CD4-positive, alpha-beta T cell treated with Interleukin-15 for 4 hours (primary cell): ENCODE measurements at regions not wholly inside any gene's neighbourhood (a gene's known extent, or its start where the extent isn't known, plus 50 kb on each side); places are given as distances from the start of the nearest gene placed in this dataset.

Experiments
- DNase-seq: peaks from one replicate; pipeline ENCODE4 v3.0.0-alpha.2; 2020; ENCODE audit warnings: low spot score

DNA sequence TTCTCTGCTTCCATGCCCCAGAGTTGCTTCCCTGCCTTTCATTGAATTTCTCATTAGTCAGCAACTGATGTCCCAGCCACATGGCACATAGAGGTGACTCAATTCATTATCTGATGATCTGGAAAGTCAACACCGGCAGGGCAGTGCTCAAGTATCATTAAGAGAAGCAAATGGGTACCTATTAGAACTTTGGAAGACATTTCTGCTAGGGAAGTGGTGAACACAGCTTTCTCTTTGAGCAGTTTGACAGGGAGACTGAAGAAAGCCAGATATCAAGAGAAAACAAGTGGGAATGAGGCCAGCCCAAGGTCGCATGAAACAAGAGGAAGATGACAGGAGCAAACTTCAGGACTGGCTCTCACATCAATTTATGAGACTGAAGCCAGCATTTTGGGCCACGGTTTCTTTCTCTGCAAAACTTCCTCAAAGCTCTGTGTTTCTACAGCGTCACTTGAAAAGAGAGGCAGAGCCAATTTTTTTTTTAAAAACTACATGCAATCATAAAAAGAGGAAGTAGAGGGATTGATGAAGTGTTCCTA lies 108.3 kb upstream of the RPS6KA3 start:
- DNase-seq: no peak

- no peak for DNase-seq
Measured at GRCh38 chrX:20374450-20374849, 107.7 kb upstream of the RPS6KA3 start.

DNA sequence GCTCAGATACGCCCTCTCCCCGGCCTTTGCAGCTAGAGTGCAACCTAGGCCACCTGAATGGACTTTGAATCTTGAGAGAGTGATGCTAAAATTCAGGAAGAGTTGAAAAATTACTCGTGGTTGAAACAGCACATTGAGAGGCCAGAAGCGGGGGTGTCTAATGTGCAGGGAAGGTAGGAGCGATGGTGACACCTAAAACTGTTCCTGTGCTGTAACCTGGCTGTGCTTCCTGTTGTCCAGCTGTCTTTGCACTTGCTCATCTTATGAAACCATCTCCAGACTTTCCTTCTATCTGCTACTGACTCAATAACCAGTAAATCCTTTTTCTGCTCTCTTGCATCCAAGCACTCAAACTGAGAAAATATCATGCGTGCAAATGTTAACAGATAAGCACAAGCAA lies 106.4 kb upstream of the RPS6KA3 start:
- no peak for DNase-seq

DNA sequence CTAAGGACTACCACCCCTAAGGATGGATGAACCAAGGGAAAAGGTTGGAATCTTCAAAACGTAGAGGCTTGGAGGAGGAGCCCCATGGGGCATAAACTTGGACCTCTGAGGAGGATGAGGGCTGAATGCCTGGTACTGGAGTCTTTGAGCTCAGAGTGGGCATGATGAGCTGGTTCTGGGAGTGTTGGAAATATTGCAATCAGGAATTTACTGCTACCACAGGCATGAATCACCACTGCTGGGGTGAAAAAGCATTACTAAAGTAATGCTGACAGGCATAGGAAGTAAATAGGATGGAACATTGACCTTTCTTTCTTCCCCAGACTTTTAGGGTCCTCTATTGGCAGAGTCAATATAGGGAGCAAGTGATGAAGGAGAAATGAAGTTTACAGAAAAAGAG lies 105.8 kb upstream of the RPS6KA3 start:
- DNase-seq: no peak

DNA sequence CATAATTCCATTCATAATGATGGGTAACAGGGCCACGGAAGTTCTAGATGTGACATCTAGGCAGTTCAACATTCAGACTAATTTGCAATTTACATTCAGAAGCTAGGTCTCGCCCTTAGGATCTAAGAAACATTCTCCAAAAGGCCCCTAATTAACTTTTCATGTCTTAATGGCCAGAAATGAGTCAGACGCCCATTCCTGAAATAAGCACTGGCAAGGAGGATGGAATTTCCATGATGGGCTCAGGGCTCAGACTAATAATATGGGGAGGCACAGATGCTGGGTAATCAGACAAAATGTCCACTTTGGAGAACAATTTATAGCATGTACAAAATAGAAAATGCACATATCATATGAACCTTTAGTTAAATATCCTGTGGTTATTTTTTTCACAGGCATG lies 102.8 kb upstream of the RPS6KA3 start:
- DNase-seq: no peak

DNA sequence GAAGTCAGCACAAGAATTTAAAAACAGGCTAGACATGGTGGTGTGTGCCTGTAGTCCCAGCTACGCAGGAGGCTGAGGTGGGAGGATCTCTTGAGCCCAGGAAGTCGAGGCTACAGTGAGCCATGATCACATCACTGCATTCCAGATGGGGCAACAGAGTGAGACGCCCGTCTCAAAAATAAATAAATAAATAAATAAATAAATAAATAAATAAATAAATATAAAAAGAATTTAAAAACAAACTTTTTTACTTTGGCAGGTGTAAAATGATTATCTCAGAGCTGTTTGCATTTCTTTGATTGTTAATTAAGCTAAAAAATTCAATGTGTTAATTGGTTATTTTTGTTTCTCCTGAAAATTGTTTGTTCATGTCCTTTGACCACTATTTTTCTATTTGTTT lies 97.5 kb upstream of the RPS6KA3 start:
- DNase-seq: no peak

- no peak for DNase-seq
Measured at GRCh38 chrX:20363275-20363674, 96.6 kb upstream of the RPS6KA3 start.

DNA sequence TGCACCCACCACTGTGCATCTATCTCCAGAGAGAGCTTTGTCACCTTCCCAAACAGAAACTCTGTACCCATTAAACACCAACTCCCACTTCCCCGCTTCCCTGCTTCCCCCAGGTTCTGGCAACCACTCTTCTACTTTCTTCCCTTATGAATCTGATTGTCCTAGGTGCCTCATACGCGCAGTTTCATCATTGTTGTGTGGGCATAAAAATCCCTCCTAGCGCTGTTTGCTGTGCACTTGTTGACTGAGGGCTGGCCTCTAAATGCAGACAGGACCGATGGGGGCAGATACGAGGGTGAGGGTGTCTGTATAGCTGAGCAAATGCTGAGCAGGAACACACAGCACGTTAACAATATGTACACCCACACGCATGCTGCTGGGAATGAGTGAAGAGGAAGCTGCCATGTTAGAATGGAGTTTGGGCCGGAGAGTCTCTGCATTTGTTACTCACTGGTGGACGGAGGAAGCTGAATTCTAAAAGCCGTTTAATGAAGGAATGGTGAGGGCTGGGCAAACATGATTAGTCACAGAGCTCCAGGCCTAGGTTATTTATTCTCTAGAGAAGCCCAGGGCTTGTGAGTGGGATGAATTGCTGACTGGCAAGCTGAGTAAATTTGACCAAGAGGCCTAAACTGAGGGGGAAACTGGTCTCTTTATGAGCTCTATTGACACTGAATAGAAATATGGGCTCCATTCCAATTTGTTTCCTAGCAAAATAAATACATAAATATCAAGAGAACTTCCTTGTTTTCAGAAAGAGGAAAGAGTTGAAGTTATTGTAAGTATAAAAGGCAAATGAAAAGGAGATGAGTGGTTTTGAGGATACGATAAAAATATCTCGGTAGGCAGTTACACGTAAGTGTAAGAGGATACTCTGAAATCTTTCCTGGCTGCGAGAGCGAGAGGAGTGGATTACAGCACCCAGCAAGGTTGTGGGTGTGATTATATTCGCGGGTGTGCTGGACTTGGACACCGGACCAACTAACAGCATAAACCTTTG lies 95.9 kb upstream of the RPS6KA3 start:
- no peak for DNase-seq

GRCh38 chrX:20361890-20362262 lies 95.2 kb upstream of the RPS6KA3 start:
- no peak for DNase-seq

DNA sequence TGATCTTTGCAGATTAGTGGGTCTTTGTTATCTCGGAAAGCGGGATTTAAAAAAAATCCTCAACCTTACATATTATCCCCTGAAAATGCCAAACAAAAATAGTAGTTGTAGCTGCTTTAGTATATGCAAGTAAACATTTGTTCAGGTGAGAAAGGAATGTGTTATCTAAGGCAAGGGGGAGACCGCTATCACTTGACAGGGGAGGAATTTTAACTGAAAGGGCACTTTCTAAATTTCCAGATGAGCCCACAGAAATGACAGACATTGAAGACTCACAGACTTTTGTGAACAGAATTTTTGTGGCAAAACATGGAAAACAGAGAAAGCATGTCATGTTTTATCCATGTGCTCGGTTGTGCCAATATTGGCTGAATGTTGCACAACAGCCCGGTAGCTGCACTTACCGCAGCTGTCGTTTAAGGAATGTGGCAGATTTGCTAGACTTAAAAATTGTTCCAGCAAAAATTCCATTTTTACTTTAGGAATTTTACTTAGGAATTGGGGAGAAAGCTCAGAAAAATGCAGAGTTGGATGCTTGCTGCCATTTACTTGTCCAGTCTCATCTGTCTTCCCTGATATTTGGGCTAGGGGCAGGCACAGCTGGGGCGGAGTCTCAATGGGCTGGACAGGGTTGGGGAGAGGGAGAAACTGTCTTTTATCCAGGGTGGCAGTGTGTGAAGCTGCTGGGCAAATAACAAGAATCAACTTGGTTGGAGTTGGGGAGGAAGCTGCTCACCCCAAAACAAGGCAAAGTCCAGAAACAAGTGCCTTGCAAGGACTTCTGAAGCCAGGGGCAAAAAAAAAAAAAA lies 94.6 kb upstream of the RPS6KA3 start:
- DNase-seq: no peak

DNA sequence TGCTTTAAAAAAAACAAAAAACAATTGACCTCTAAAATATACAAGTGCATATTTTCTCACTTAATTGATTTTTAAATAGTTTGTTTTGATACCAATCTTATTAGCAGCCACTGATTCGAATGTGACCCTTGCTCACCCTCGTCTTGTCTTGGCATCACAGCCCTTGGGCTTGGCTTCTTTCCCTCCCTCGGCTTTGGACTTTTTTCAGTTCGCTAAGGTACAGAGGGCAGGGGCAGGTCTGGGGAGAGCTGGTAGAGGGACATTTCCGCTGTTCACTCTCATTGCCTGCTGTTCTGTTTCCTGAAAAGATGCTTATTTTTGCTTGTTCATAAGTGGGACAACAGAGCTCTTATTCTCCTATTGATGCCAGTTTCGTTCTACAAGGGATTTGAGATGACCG lies 88.5 kb upstream of the RPS6KA3 start:
- DNase-seq: no peak

DNA sequence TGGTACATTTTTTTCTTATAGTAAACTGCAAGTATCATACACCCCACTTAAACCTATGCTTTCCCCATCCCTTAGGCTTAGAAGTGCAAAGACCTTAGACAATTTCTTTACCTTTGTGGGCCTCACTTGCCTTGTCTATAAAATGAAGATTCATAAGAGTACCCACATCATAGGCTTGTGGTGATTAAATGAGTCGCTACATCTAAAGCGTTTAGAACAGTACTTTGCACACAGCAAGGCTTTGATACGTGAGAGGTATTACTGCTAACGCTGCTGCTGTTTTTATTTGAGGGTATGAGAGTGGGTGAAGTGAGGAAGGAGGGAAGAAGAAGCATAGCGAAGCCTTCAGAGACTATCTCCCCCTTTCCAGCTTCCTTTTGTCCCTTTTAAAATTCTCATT lies 87.8 kb upstream of the RPS6KA3 start:
- DNase-seq: peak; percentile 2

DNA sequence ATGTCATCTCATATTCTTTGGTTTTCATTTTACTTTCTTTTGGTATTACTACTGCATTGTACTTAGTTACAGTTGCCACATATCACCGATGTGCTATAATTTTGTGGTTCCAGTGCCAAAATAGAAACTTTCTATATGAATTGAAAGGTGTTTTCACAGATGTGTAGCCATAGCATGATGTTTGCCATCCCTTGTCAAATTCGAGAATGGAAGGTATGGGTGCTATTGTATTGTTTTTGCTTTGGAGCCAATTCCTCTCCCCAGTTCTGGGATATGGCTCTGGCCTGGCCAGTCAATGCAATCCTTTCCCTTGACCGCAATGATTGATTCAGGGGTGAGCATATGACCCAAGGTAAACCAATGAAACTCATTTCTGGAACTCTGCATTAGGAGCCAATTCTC lies 86.2 kb upstream of the RPS6KA3 start:
- no peak for DNase-seq

DNA sequence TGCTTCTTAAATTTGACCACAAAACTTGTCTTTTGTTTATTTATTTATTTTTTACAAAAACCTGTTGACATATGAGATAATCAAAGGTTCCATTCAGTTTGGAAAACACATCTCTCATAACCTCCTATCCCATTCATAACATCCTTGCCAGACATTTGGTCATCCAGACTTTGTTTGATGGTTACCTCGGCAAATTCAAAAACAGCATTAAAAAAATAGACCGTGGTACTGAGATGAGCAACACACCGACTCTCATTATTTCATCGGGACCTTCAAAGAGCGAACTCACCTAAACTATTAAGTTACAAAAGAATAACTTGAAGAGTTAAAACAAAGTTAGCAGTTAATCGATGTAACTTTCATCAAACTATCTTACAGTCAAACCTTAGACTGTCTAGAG lies 85.8 kb upstream of the RPS6KA3 start:
- no peak for DNase-seq

- no peak for DNase-seq
Measured at GRCh38 chrX:20350596-20350995, 83.9 kb upstream of the RPS6KA3 start.

- DNase-seq: no peak
Measured at GRCh38 chrX:20348139-20348538, 81.4 kb upstream of the RPS6KA3 start.

GRCh38 chrX:20347481-20347880 lies 80.8 kb upstream of the RPS6KA3 start:
- DNase-seq: no peak

GRCh38 chrX:20333672-20334071 lies 67.0 kb upstream of the RPS6KA3 start:
- DNase-seq: no peak

DNA sequence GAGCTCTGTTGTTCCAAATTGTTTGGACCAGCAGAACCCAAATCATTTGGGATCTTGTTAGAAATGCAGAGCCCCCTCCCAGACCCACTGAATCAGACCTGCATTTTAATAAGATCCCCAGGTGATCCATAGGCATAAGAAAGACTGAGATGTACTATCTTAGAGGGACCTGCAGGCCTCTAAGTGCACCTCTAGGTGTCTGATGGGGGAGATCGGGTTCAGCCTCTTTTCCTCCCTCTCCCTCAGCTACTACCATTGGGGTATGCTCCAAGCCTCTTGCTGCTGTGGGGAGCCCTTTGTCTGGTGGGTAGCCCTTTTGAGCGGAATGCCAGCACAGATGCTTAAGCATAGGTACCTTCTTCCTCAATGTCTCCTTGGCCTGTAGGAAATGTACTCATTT lies 63.8 kb upstream of the RPS6KA3 start:
- DNase-seq: no peak

GRCh38 chrX:20329435-20329834 lies 62.7 kb upstream of the RPS6KA3 start:
- no peak for DNase-seq

- no peak for DNase-seq
Measured at GRCh38 chrX:20325786-20326388, 59.2 kb upstream of the RPS6KA3 start.

DNA sequence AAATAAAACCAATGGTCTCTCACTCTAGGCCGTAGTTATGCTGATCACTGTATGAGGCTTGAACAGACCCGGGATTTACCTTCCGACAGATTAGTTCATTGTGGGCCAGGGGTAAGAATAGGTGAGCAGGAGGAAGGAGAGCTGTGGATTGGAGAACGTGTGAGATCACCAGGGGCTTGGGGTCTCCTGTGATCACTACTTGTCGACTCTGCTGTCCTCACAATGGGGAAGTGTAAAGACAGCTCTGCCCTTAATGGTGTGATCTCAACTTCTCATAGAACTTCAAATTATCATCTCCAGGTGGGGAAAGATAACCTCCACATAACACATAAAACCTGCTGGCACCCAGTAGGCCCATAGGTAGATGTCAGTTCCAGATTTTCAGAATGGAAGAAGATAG lies 56.2 kb upstream of the RPS6KA3 start:
- DNase-seq: no peak
